SK-N-SH (cell line): ENCODE measurements at regions not wholly inside any gene's neighbourhood (a gene's known extent, or its start where the extent isn't known, plus 50 kb on each side); places are given as distances from the start of the nearest gene placed in this dataset.

Source experiments
- CTCF ChIA-PET: fragments of 300-600, 350-600 bp; formaldehyde crosslinking; extraction: SDS; loops from one replicate; lab custom pipeline; 2021; lab: Yijun Ruan, JAX
- POLR2A ChIA-PET: fragments of 350-600 bp; sonication (Branson Sonifier 250); formaldehyde crosslinking; extraction: SDS; loops from one replicate; lab custom pipeline; 2020; ENCODE audit warnings: antibody characterized with exemption, inconsistent platforms; lab: Yijun Ruan, JAX
- DNase-seq: peaks from one replicate; pipeline ENCODE4 v3.0.0; 2012
- H2AFZ ChIP-seq: fragments of 200-600 bp; sonication (generic); 2 replicates; pipeline ENCODE4 v1.8.1; 2016; ENCODE audit warnings: antibody characterized with exemption, mild to moderate bottlenecking, low read depth
- H3F3A ChIP-seq: fragments of 200-600 bp; sonication (generic); replicated peaks from 2 replicates; pipeline ENCODE3; 2016; ENCODE audit warnings: antibody characterized with exemption, mild to moderate bottlenecking; ENCODE audit not compliant: insufficient read depth
- H3K27ac ChIP-seq, 2 experiments: fragments of 200-500 bp in 1 of 2; fragments of 200-600 bp in 1 of 2; sonication (Bioruptor generic) in 1 of 2; sonication (generic), shearing (Covaris generic) in 1 of 2; 2 replicates each; pipeline versions ENCODE4 v1.5.1 to v1.6.1; 2014 to 2016; ENCODE audit warnings: low read depth in 2 of 2, inconsistent platforms in 1 of 2, low read length in 1 of 2, mild to moderate bottlenecking in 1 of 2, mixed read lengths in 1 of 2
- H3K27me3 ChIP-seq: fragments of 200-600 bp; sonication (generic), shearing (Covaris generic); 2 replicates; pipeline ENCODE4 v1.6.1; 2016; ENCODE audit warnings: mixed run types; ENCODE audit not compliant: insufficient read depth
- H3K36me3 ChIP-seq, 2 experiments: fragments of 200-500 bp in 1 of 2; fragments of 200-600 bp in 1 of 2; sonication (Bioruptor generic) in 1 of 2; sonication (generic) in 1 of 2; replicated peaks in 1 of 2; 2 replicates each; pipeline versions ENCODE3 to v1.5.1; 2014 to 2016; ENCODE audit warnings: low read length in 1 of 2, mild to moderate bottlenecking in 1 of 2; ENCODE audit not compliant: insufficient read depth in 2 of 2, control insufficient read depth in 1 of 2
- H3K4me1 ChIP-seq, 2 experiments: fragments of 200-500 bp in 1 of 2; fragments of 200-600 bp in 1 of 2; sonication (Bioruptor generic) in 1 of 2; sonication (generic), shearing (Covaris generic) in 1 of 2; 2 replicates each; pipeline versions ENCODE4 v1.5.1 to v1.6.1; 2014 to 2016; ENCODE audit warnings: low read depth in 1 of 2, low read length in 1 of 2, mixed run types in 1 of 2; ENCODE audit not compliant: insufficient read depth in 2 of 2, control insufficient read depth in 1 of 2
- H3K4me2 ChIP-seq: fragments of 200-600 bp; sonication (generic), shearing (Covaris generic); 2 replicates; pipeline ENCODE4 v1.6.1; 2017; ENCODE audit warnings: mixed run types
- H3K4me3 ChIP-seq, 2 experiments: fragments of 200-500 bp in 1 of 2; fragments of 200-600 bp in 1 of 2; sonication (Bioruptor generic) in 1 of 2; sonication (generic), shearing (Covaris generic) in 1 of 2; 2 replicates each; pipeline versions ENCODE4 v1.5.1 to v1.8.1; 2014 to 2016; ENCODE audit warnings: low read depth in 2 of 2, inconsistent platforms in 1 of 2, low read length in 1 of 2, mild to moderate bottlenecking in 1 of 2, mixed read lengths in 1 of 2, moderate library complexity in 1 of 2
- H3K79me2 ChIP-seq: fragments of 200-600 bp; sonication (generic); 2 replicates; pipeline ENCODE4 v1.8.1; 2017; ENCODE audit warnings: mild to moderate bottlenecking; ENCODE audit not compliant: insufficient read depth
- H3K9ac ChIP-seq: fragments of 200-600 bp; sonication (generic); 2 replicates; pipeline ENCODE4 v1.6.1; 2017; ENCODE audit warnings: mixed run types
- H3K9me2 ChIP-seq: fragments of 200-600 bp; sonication (generic); 2 replicates; pipeline ENCODE4 v1.6.1; 2017; ENCODE audit warnings: mixed run types
- H3K9me3 ChIP-seq: fragments of 200-600 bp; sonication (generic); 2 replicates; pipeline ENCODE4 v1.6.1; 2017; ENCODE audit warnings: mixed run types, mild to moderate bottlenecking, moderate library complexity
- H4K20me1 ChIP-seq: fragments of 200-600 bp; sonication (generic); 2 replicates; pipeline ENCODE4 v1.6.1; 2017; ENCODE audit warnings: mild to moderate bottlenecking, mixed run types; ENCODE audit not compliant: insufficient read depth
- CHD2 ChIP-seq: fragments of 150-350 bp; IDR thresholded peaks from 2 replicates; pipeline ENCODE4 v1.6.1; 2018; ENCODE audit warnings: low read length; ENCODE audit not compliant: partially characterized antibody
- EZH2phosphoT487 ChIP-seq: fragments of 200-600 bp; sonication (generic); IDR thresholded peaks from 2 replicates; pipeline ENCODE4 v1.6.1; 2017; ENCODE audit warnings: low read depth, mixed run types, mild to moderate bottlenecking, antibody characterized with exemption, moderate library complexity, borderline replicate concordance
- FOXJ3 ChIP-seq: sonication (generic); formaldehyde crosslinking; IDR thresholded peaks from 2 replicates; pipeline ENCODE4 v1.5.1; 2020; ENCODE audit warnings: mild to moderate bottlenecking, missing genetic modification reagents
- FOXM1 ChIP-seq: IDR thresholded peaks from 2 replicates; pipeline ENCODE4 v1.4.0; 2012; ENCODE audit warnings: low read depth, mild to moderate bottlenecking
- IRF3 ChIP-seq: fragments of 150-350 bp; IDR thresholded peaks from 2 replicates; pipeline ENCODE4 v1.6.1; 2016; ENCODE audit warnings: mild to moderate bottlenecking, low read depth, low read length
- MXI1 ChIP-seq: IDR thresholded peaks from 2 replicates; pipeline ENCODE4 v1.6.1; 2012; ENCODE audit warnings: mild to moderate bottlenecking, low read depth, low read length, improper control_type of control experiment
- NFIC ChIP-seq: IDR thresholded peaks from 2 replicates; pipeline ENCODE4 v1.4.0; 2012; ENCODE audit warnings: borderline replicate concordance
- RAD21 ChIP-seq: IDR thresholded peaks from 2 replicates; pipeline ENCODE4 v1.6.1; 2012; ENCODE audit warnings: mild to moderate bottlenecking, low read length
- SMC3 ChIP-seq: IDR thresholded peaks from 2 replicates; pipeline ENCODE4 v1.6.1; 2012; ENCODE audit warnings: low read depth, low read length, improper control_type of control experiment
- YY1 ChIP-seq: IDR thresholded peaks from 2 replicates; pipeline ENCODE4 v1.4.0; 2012; ENCODE audit warnings: low read depth, mild to moderate bottlenecking
- WGBS: methylation state at CpG from one replicate; pipeline ENCODE4 v1.1.6; 2017; ENCODE audit warnings: low lambda C conversion rate; 5-methylcytosine and 5-hydroxymethylcytosine counted together
- TF ChIP-seq, protein P1 (sequence below): fragments of 150-350 bp; IDR thresholded peaks from 2 replicates; pipeline ENCODE4 v1.6.1; 2017; ENCODE audit warnings: antibody characterized with exemption, low read length, low read depth, borderline replicate concordance
- TF ChIP-seq, protein P2 (sequence below): IDR thresholded peaks from 2 replicates; pipeline ENCODE4; 2012

DNA sequence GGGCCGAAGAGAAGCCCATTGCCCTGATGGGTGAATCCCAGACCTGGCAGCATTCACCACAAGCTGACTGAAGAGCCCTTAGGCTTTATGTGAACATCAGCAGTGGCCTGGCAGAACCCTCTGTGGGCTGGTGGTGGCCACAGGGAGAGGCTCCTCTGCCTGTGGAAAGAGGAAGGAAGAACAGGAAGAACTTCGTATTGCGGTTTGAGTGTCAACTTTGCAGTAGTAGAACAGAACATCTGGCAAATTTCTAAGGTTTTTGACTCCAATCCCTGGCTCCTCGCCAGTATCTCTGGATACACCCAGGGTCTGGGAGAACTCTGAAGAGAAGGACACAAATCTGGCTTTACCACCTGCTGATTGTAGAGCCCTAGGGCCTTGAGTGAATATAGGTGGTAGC is 356.4 kb upstream of the GRAMD2B start:
- DNase-seq, result no peak
- Histone ChIP-seq H3F3A (no peaks in the 10 kb centered on the region), H3K9me3 (no peaks in the 10 kb centered on the region), H3K4me1 (peaks cover 0 to 4% of the 10 kb centered on the region in 2 experiments; a peak in 2 of 4 replicates), H3K9ac (no peak overlapping the region), H3K4me3 (no peak overlapping the region), H4K20me1 (no peaks in the 10 kb centered on the region), H3K4me2 (no peak overlapping the region), H3K79me2 (no peaks in the 10 kb centered on the region), H2AFZ (no peak overlapping the region), H3K36me3 (no peaks in the 10 kb centered on the region), H3K27me3 (no peaks in the 10 kb centered on the region), H3K27ac (no peak overlapping the region), H3K9me2 (0 out of 2 replicates have a peak, but pooled peaks cover 3% of the 10 kb centered on the region)
- TF ChIP-seq RAD21 (no peak), EZH2phosphoT487 (no peak), MXI1 (no peak)
- TF ChIP-seq, protein P1, sequence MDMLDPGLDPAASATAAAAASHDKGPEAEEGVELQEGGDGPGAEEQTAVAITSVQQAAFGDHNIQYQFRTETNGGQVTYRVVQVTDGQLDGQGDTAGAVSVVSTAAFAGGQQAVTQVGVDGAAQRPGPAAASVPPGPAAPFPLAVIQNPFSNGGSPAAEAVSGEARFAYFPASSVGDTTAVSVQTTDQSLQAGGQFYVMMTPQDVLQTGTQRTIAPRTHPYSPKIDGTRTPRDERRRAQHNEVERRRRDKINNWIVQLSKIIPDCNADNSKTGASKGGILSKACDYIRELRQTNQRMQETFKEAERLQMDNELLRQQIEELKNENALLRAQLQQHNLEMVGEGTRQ, result no peak
- CTCF ChIA-PET, result no interaction called here
- WGBS, result 75% methylated on average over 4 of the region's 4 CpGs
- POLR2A ChIA-PET, result no interaction called here

GRCh38 chr5:126067404-126067803 is 355.8 kb upstream of the GRAMD2B start:
- ChIA-PET POLR2A (no interaction called here), CTCF (no interaction called here)
- Histone ChIP-seq H2AFZ (no peak overlapping the region), H3K4me3 (no peak overlapping the region), H3K9me2 (0 out of 2 replicates have a peak, but pooled peaks cover 3% of the 10 kb centered on the region), H3K9me3 (no peaks in the 10 kb centered on the region), H3K4me1 (peaks cover 0 to 4% of the 10 kb centered on the region in 2 experiments; a peak in 2 of 4 replicates), H3K9ac (no peak overlapping the region), H3K79me2 (no peaks in the 10 kb centered on the region), H3K27ac (no peak overlapping the region), H4K20me1 (no peaks in the 10 kb centered on the region), H3K4me2 (no peak overlapping the region), H3K36me3 (no peaks in the 10 kb centered on the region), H3K27me3 (no peaks in the 10 kb centered on the region), H3F3A (no peaks in the 10 kb centered on the region)
- no peak for DNase-seq
- TF ChIP-seq FOXJ3 (CRISPR knock-in tag), result no peak
- 82% methylated on average over 2 of the region's 2 CpGs for WGBS

- Histone ChIP-seq H3F3A (no peaks in the 10 kb centered on the region), H3K4me2 (no peak overlapping the region), H3K4me1 (no peaks in the 10 kb centered on the region; a peak in 1 of 4 replicates), H3K36me3 (no peaks in the 10 kb centered on the region), H3K79me2 (no peaks in the 10 kb centered on the region), H2AFZ (no peak overlapping the region), H3K9ac (no peak overlapping the region), H3K9me2 (0 out of 2 replicates have a peak, but pooled peaks cover 3% of the 10 kb centered on the region), H3K27ac (no peak overlapping the region), H3K4me3 (no peak overlapping the region), H4K20me1 (no peaks in the 10 kb centered on the region), H3K9me3 (no peaks in the 10 kb centered on the region), H3K27me3 (no peaks in the 10 kb centered on the region)
- no peak for TF ChIP-seq FOXM1
- TF ChIP-seq SMC3, result no peak
- no peak for TF ChIP-seq NFIC
- no peak for TF ChIP-seq CHD2
- no peak for TF ChIP-seq EZH2phosphoT487
- TF ChIP-seq IRF3, result no peak
- no peak for TF ChIP-seq YY1
- TF ChIP-seq, protein P2, sequence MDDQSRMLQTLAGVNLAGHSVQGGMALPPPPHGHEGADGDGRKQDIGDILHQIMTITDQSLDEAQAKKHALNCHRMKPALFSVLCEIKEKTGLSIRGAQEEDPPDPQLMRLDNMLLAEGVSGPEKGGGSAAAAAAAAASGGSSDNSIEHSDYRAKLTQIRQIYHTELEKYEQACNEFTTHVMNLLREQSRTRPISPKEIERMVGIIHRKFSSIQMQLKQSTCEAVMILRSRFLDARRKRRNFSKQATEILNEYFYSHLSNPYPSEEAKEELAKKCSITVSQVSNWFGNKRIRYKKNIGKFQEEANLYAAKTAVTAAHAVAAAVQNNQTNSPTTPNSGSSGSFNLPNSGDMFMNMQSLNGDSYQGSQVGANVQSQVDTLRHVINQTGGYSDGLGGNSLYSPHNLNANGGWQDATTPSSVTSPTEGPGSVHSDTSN, result no peak
- WGBS, result 74% methylated on average over 3 of the region's 3 CpGs
- POLR2A ChIA-PET, result no interaction called here
- no peak for DNase-seq
- CTCF ChIA-PET, result no interaction called here
Measured at GRCh38 chr5:126069329-126069728, 353.9 kb upstream of the GRAMD2B start.
